Stimulated activated CD4-positive, alpha-beta T cell treated with anti-CD3 and anti-CD28 coated beads, Interleukin-1b, Interleukin-23, amount 100 ng/mL, for 1 hour (primary cell): ENCODE measurements at regions not wholly inside any gene's neighbourhood (a gene's known extent, or its start where the extent isn't known, plus 50 kb on each side); places are given as distances from the start of the nearest gene placed in this dataset.

Experiments used
- DNase-seq, 2 donors: peaks; one replicate each; pipeline ENCODE4 v3.0.0-alpha.2; 2020; ENCODE audit warnings: low read depth in 2 of 2

GRCh38 chr5:2038321-2039179 is 155.8 kb upstream of the IRX4 start:
- DNase-seq = peak in 1 of 2 donors; percentile 30

GRCh38 chr5:2036885-2037284 is 154.2 kb upstream of the IRX4 start:
- DNase-seq = no peak

- DNase-seq = no peak
These were observed 149.7 kb upstream of the IRX4 start for GRCh38 chr5:2032432-2032831.

- no peak for DNase-seq
These were observed 148.9 kb upstream of the IRX4 start for GRCh38 chr5:2031581-2031980.

- DNase-seq = no peak
These were observed 147.4 kb upstream of the IRX4 start for GRCh38 chr5:2030131-2030530.

- no peak for DNase-seq
These were observed 146.5 kb upstream of the IRX4 start for GRCh38 chr5:2029206-2029605.

GRCh38 chr5:2027790-2028189 is 145.1 kb upstream of the IRX4 start:
- no peak for DNase-seq

- DNase-seq = no peak
These were observed 142.4 kb upstream of the IRX4 start for GRCh38 chr5:2024986-2025721.

- no peak for DNase-seq
These were observed 140.5 kb upstream of the IRX4 start for GRCh38 chr5:2023196-2023595.

- no peak for DNase-seq
These were observed 139.7 kb upstream of the IRX4 start for GRCh38 chr5:2022436-2022835.

GRCh38 chr5:2021484-2022176 is 138.9 kb upstream of the IRX4 start:
- DNase-seq = no peak

GRCh38 chr5:2020730-2021129 is 138.0 kb upstream of the IRX4 start:
- no peak for DNase-seq

GRCh38 chr5:2019716-2020115 is 137.0 kb upstream of the IRX4 start:
- DNase-seq = no peak

GRCh38 chr5:2018390-2018724 is 135.6 kb upstream of the IRX4 start:
- no peak for DNase-seq

GRCh38 chr5:2017540-2018389 is 135.0 kb upstream of the IRX4 start:
- DNase-seq = no peak

GRCh38 chr5:2015961-2016360 is 133.2 kb upstream of the IRX4 start:
- no peak for DNase-seq

- DNase-seq = no peak
These were observed 132.6 kb upstream of the IRX4 start for GRCh38 chr5:2015124-2015848.

- DNase-seq = no peak
These were observed 131.4 kb upstream of the IRX4 start for GRCh38 chr5:2014058-2014610.

GRCh38 chr5:2013301-2014057 is 130.8 kb upstream of the IRX4 start:
- DNase-seq = no peak

- no peak for DNase-seq
These were observed 130.2 kb upstream of the IRX4 start for GRCh38 chr5:2012885-2013284.
